Fibroblast of lung (primary cell): ENCODE measurements at regions not wholly inside any gene's neighbourhood (a gene's known extent, or its start where the extent isn't known, plus 50 kb on each side); places are given as distances from the start of the nearest gene placed in this dataset.

Experiments
- DNase-seq, 2 donors: peaks; one replicate each; pipeline versions ENCODE4 v3.0.0 to v3.0.0-alpha.2; 2010; ENCODE audit warnings: low read depth in 2 of 2
- H2AFZ ChIP-seq: 2 replicates; pipeline ENCODE4 v1.5.1; 2012; ENCODE audit warnings: low read length, control low read depth, inconsistent platforms
- H3K27ac ChIP-seq: 2 replicates; pipeline ENCODE4 v1.5.1; 2011; ENCODE audit warnings: low read length, control low read depth; ENCODE audit not compliant: insufficient read depth
- H3K27me3 ChIP-seq: 2 replicates; pipeline ENCODE4 v1.5.1; 2011; ENCODE audit warnings: mild to moderate bottlenecking, low read length; ENCODE audit not compliant: control insufficient read depth, insufficient read depth
- H3K36me3 ChIP-seq: 2 replicates; pipeline ENCODE4 v1.5.1; 2011; ENCODE audit warnings: low read length; ENCODE audit not compliant: control insufficient read depth, insufficient read depth
- H3K4me1 ChIP-seq: 2 replicates; pipeline ENCODE4 v1.5.1; 2011; ENCODE audit warnings: low read length; ENCODE audit not compliant: control insufficient read depth, insufficient read depth; ENCODE audit errors: extremely low read depth
- H3K4me2 ChIP-seq: 2 replicates; pipeline ENCODE4 v1.5.1; 2011; ENCODE audit warnings: low read length, control low read depth; ENCODE audit not compliant: insufficient read depth; ENCODE audit errors: extremely low read depth
- H3K4me3 ChIP-seq, 4 experiments: fragments of 200-600 bp in 1 of 4; sonication (generic) in 1 of 4; replicated peaks in 1 of 4; 2 replicates each; pipeline ENCODE4 v1.5.1; 2011 to 2016; ENCODE audit warnings: low read length in 4 of 4, low read depth in 3 of 4, mild to moderate bottlenecking in 3 of 4, control low read depth in 2 of 4, inconsistent platforms in 1 of 4, mixed read lengths in 1 of 4; ENCODE audit not compliant: insufficient read depth in 1 of 4; ENCODE audit errors: control extremely low read depth in 1 of 4
- H3K79me2 ChIP-seq: 2 replicates; pipeline ENCODE4 v1.5.1; 2012; ENCODE audit warnings: mild to moderate bottlenecking, low read length, inconsistent platforms; ENCODE audit not compliant: control insufficient read depth, insufficient read depth
- H3K9ac ChIP-seq: 2 replicates; pipeline ENCODE4 v1.5.1; 2011; ENCODE audit warnings: mild to moderate bottlenecking, low read length, control low read depth; ENCODE audit not compliant: insufficient read depth
- H3K9me3 ChIP-seq: 2 replicates; pipeline ENCODE4 v1.5.1; 2012; ENCODE audit warnings: low read depth, low read length; ENCODE audit not compliant: control insufficient read depth, insufficient read depth
- H4K20me1 ChIP-seq: 2 replicates; pipeline ENCODE4 v1.5.1; 2011; ENCODE audit warnings: low read length; ENCODE audit not compliant: control insufficient read depth, insufficient read depth; ENCODE audit errors: extremely low read depth
- EZH2 ChIP-seq: IDR thresholded peaks from 2 replicates; pipeline ENCODE4 v1.5.1; 2012; ENCODE audit warnings: low read length, control low read depth, mild to moderate bottlenecking; ENCODE audit errors: missing control alignments
- TF ChIP-seq, protein P1 (sequence below), 2 donors: IDR thresholded peaks in 1 of 2; conservative IDR thresholded peaks in 1 of 2; 1 replicate in 1 of 2; 2 replicates in 1 of 2; pipeline ENCODE4 v1.5.1; 2011 to 2012; ENCODE audit warnings: low read length in 2 of 2, control low read depth in 1 of 2, inconsistent platforms in 1 of 2, low read depth in 1 of 2, mild to moderate bottlenecking in 1 of 2

DNA sequence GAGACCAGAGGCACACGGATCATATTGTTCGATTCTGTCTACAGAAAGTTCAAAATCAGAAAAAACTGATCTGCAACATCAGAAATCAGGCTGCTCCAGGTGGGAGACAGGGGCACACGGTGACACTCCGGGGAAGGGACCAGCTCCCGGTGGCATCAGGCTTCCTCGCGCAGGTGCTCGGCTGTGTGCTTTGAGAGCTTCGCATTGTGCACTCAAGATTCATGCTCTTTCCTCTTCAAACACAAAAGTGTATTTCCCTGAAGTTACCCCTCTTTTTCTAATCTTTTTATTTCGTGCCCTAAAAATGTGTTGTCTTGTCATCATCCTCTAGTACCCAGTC lies 108.1 kb downstream of the DLL1 start:
- H3K4me2 ChIP-seq: no peak overlapping the region
- H3K9me3 ChIP-seq: no peaks in the 10 kb centered on the region
- H2AFZ ChIP-seq: no peak overlapping the region
- no peak overlapping the region for H3K27ac ChIP-seq
- no peaks in the 10 kb centered on the region for H3K79me2 ChIP-seq
- no peaks in the 10 kb centered on the region for H3K4me1 ChIP-seq
- H4K20me1 ChIP-seq: no peaks in the 10 kb centered on the region
- H3K4me3 ChIP-seq: no peak overlapping the region
- no peak for DNase-seq
- H3K36me3 ChIP-seq: no peaks in the 10 kb centered on the region
- TF ChIP-seq, protein P1, sequence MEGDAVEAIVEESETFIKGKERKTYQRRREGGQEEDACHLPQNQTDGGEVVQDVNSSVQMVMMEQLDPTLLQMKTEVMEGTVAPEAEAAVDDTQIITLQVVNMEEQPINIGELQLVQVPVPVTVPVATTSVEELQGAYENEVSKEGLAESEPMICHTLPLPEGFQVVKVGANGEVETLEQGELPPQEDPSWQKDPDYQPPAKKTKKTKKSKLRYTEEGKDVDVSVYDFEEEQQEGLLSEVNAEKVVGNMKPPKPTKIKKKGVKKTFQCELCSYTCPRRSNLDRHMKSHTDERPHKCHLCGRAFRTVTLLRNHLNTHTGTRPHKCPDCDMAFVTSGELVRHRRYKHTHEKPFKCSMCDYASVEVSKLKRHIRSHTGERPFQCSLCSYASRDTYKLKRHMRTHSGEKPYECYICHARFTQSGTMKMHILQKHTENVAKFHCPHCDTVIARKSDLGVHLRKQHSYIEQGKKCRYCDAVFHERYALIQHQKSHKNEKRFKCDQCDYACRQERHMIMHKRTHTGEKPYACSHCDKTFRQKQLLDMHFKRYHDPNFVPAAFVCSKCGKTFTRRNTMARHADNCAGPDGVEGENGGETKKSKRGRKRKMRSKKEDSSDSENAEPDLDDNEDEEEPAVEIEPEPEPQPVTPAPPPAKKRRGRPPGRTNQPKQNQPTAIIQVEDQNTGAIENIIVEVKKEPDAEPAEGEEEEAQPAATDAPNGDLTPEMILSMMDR (conservative IDR thresholded peaks at IDR 0.05 in 1 of 2, IDR thresholded peaks at IDR 0.05 in 1 of 2; ENCODE audit: low read depth in 1 of 2, low read length in 2 of 2): no peak
- TF ChIP-seq EZH2: no peak
- no peak overlapping the region for H3K9ac ChIP-seq
- H3K27me3 ChIP-seq: no peaks in the 10 kb centered on the region

DNA sequence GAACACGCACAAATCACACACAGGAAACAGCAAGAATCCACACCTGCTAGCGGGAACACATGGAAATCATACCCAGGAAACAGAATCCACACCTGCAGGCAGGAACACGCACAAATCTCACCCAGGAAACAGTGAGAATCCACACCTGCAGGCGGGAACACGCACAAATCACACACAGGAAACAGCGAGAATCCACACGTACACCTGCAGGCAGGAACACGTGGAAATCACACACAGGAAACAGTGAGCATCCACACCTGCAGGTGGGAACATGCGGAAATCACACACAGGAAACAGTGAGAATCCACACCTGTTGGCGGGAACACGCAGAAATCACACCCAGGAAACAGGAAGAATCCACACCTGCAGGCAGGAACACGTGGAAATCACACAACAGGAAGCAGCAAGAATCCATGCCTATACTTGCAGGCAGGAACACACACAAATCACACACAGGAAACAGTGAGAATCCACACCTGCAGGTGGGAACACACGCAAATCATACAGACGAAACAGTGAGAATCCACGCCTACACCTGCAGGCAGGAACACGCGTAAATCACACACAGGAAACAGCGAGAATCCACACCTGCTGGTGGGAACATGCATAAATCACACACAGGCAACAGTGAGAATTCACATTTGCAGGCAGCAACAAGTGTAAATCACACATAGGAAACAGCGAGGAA lies 108.6 kb downstream of the DLL1 start:
- Histone ChIP-seq H2AFZ (no peak overlapping the region), H3K4me2 (no peak overlapping the region), H3K4me3 (no peak overlapping the region), H3K9me3 (no peaks in the 10 kb centered on the region), H3K79me2 (no peaks in the 10 kb centered on the region), H3K36me3 (no peaks in the 10 kb centered on the region), H3K4me1 (no peaks in the 10 kb centered on the region), H3K9ac (no peak overlapping the region), H3K27me3 (no peaks in the 10 kb centered on the region), H4K20me1 (no peaks in the 10 kb centered on the region), H3K27ac (no peak overlapping the region)
- no peak for TF ChIP-seq EZH2
- TF ChIP-seq, protein P1 (conservative IDR thresholded peaks at IDR 0.05 in 1 of 2, IDR thresholded peaks at IDR 0.05 in 1 of 2; ENCODE audit: low read depth in 1 of 2, low read length in 2 of 2): no peak
- DNase-seq: no peak

DNA sequence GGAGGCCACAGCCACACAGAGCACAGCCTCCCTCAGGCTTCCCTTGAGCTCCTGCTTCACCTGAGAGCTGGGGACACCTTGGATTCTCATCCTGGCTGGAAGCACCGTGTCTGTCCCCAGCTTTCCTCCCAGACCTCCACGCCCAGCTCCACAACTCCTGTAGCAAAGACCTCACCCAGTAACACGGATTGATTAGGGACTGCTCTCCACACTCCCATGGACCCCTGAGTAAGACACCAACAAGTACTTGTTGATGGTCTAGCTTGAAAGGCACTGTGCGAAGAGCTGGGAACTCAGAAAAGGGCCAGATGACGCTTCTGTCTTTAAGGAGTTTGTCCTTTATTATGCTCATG lies 109.6 kb downstream of the DLL1 start:
- H2AFZ ChIP-seq: no peak overlapping the region
- H3K4me3 ChIP-seq: no peak overlapping the region
- H3K36me3 ChIP-seq: no peaks in the 10 kb centered on the region
- H3K4me1 ChIP-seq: no peaks in the 10 kb centered on the region
- no peak overlapping the region for H3K9ac ChIP-seq
- no peak for DNase-seq
- H3K27me3 ChIP-seq: no peaks in the 10 kb centered on the region
- H4K20me1 ChIP-seq: no peaks in the 10 kb centered on the region
- H3K4me2 ChIP-seq: no peak overlapping the region
- no peaks in the 10 kb centered on the region for H3K79me2 ChIP-seq
- TF ChIP-seq, protein P1 (conservative IDR thresholded peaks at IDR 0.05 in 1 of 2, IDR thresholded peaks at IDR 0.05 in 1 of 2; ENCODE audit: low read depth in 1 of 2, low read length in 2 of 2): no peak
- TF ChIP-seq EZH2: no peak
- H3K27ac ChIP-seq: no peak overlapping the region
- H3K9me3 ChIP-seq: no peaks in the 10 kb centered on the region
